Activated T-cell treated with anti-CD3 and anti-CD28 coated beads, Interleukin-2, amount 50 U/mL, for 72 hours (primary cell): ENCODE measurements at regions not wholly inside any gene's neighbourhood (a gene's known extent, or its start where the extent isn't known, plus 50 kb on each side); places are given as distances from the start of the nearest gene placed in this dataset.
"Not testable (repeated sequence)": the region's sequence is repeated elsewhere in the genome, so short reads cannot be mapped to it uniquely, and the experiment has no call there.

Experiments used
- ATAC-seq, 2 donors: fragments of 150-1000 bp; cut with Tn5 transposase; replicated peaks in 1 of 2; 2 replicates each; pipeline ENCODE4 v1.10.0; 2021; ENCODE audit warnings: moderate library complexity in 2 of 2, mild to moderate bottlenecking in 1 of 2
- DNase-seq, 2 donors: peaks; one replicate each; pipeline ENCODE4 v3.0.0; 2021 to 2022; ENCODE audit warnings: mixed read lengths in 1 of 2
- H3K27ac Mint-ChIP-seq: one replicate; pipeline ENCODE4 v1.8.0; 2022; ENCODE audit warnings: mild to moderate bottlenecking, moderate library complexity, mixed read lengths
- H3K27me3 Mint-ChIP-seq: one replicate; pipeline ENCODE4 v1.8.0; 2022; ENCODE audit warnings: low read depth, mixed read lengths
- H3K36me3 Mint-ChIP-seq, 2 donors: one replicate each; pipeline ENCODE4 v1.8.0; 2022; ENCODE audit warnings: mixed read lengths in 2 of 2, mild to moderate bottlenecking in 1 of 2; ENCODE audit not compliant: insufficient read depth in 2 of 2
- H3K4me1 Mint-ChIP-seq: one replicate; pipeline ENCODE4 v1.8.0; 2022; ENCODE audit warnings: low read depth, mixed read lengths
- H3K4me3 Mint-ChIP-seq, 2 donors: one replicate each; pipeline ENCODE4 v1.8.0; 2022; ENCODE audit warnings: mild to moderate bottlenecking in 2 of 2, mixed read lengths in 2 of 2, moderate library complexity in 2 of 2
- H3K9me3 Mint-ChIP-seq, 2 donors: one replicate each; pipeline ENCODE4 v1.8.0; 2022; ENCODE audit warnings: mixed read lengths in 2 of 2

DNA sequence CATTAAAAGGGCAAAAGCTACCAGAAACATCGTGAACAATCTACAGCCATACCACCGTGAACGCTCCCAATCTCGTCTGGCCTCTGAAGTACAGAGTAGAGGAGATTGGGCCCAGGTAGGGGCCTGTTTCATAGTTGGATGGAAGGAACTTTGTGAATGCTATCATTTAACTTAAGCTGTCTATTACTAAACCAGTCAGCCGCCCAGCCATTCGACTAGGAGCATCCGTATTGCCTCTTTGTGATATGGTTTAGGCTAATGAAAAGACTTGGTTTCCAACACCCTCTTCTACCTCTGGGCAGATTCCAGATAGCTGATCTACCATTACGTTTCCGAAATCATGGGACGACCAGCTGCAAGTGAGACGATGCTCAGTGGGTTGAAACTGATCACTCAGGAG, 54.0 kb upstream of the TBL1X start:
- not testable (repeated sequence) for H3K4me3 Mint-ChIP-seq, H3K9me3 Mint-ChIP-seq, ATAC-seq, H3K4me1 Mint-ChIP-seq, H3K36me3 Mint-ChIP-seq, DNase-seq, H3K27me3 Mint-ChIP-seq, H3K27ac Mint-ChIP-seq

- H3K4me3 Mint-ChIP-seq, H3K36me3 Mint-ChIP-seq, DNase-seq, H3K4me1 Mint-ChIP-seq, H3K9me3 Mint-ChIP-seq, ATAC-seq, H3K27ac Mint-ChIP-seq, H3K27me3 Mint-ChIP-seq: not testable (repeated sequence)
Observed at GRCh38 chrX:9411682-9412081, 53.2 kb upstream of the TBL1X start.

DNA sequence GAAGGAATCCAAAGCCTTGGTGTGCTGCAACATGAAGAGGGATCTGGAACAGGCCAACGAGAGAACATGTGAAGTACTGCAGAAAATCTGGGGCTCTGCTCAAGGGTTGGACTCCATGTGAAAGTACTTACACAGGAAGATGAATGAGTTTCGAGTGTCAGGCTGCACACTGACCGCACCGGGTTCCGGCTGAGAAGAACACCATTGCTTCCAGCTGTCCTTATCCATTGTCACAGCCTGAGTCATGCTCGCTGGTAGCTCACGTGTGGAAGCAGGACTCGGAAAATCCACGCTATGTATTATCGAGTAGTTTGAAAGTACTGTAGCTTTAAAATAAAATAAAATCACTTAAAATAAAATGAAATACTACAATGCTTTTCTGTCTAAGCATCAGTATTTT, 50.4 kb upstream of the TBL1X start:
- no peak for ATAC-seq
- H3K4me3 Mint-ChIP-seq: no peak overlapping the region
- no peak for DNase-seq
- no peaks in the 10 kb centered on the region for H3K27me3 Mint-ChIP-seq
- H3K27ac Mint-ChIP-seq: no peak overlapping the region
- H3K4me1 Mint-ChIP-seq: no peaks in the 10 kb centered on the region
- peaks cover 2 to 4% of the 10 kb centered on the region in 2 donors for H3K9me3 Mint-ChIP-seq
- H3K36me3 Mint-ChIP-seq: peaks cover 0 to 2% of the 10 kb centered on the region in 2 donors
